ENCODE measurements at regions not wholly inside any gene's neighbourhood (a gene's known extent, or its start where the extent isn't known, plus 50 kb on each side); places are given as distances from the start of the nearest gene placed in this dataset.

GRCh38 chr13:94933936-94934335 lies 221.6 kb upstream of the SOX21 start:
- no peaks in the 10 kb centered on the region for H3K27me3 ChIP-seq (replicated peaks in 2 of 5; ENCODE audit: control insufficient read depth in 4 of 5, insufficient read depth in 5 of 5, low read length in 4 of 5)
- 100% methylated on average over 3 of the region's 4 CpGs for WGBS (ENCODE audit: insufficient coverage)
- H3K9me3 ChIP-seq (ENCODE audit: control extremely low read depth in 1 of 5, control insufficient read depth in 4 of 5, insufficient read depth in 2 of 5, low read depth in 1 of 5, low read length in 4 of 5): peaks cover 0 to 5% (median 0%) of the 10 kb centered on the region in 5 experiments
- H3K27ac ChIP-seq (ENCODE audit: insufficient read depth in 1 of 2, low read depth in 1 of 2, low read length in 2 of 2, poor library complexity in 1 of 2, severe bottlenecking in 2 of 2): no peak overlapping the region
- H3K36me3 ChIP-seq (ENCODE audit: control insufficient read depth in 4 of 4, insufficient read depth in 4 of 4, low read length in 3 of 4): no peaks in the 10 kb centered on the region
- H3K4me3 ChIP-seq (ENCODE audit: control insufficient read depth in 1 of 7, extremely low read depth in 1 of 7, insufficient read depth in 4 of 7, low read depth in 2 of 7, low read length in 6 of 7): no peak overlapping the region
- H3K4me1 ChIP-seq (ENCODE audit: control extremely low read depth in 1 of 4, control insufficient read depth in 4 of 4, insufficient read depth in 4 of 4, low read length in 3 of 4): peaks cover 0 to 4% (median 0%) of the 10 kb centered on the region in 4 experiments
- ChIA-PET CTCF (no interaction called here), POLR2A (no interaction called here)
- DNase-seq: no peak

GRCh38 chr13:94933230-94933751 lies 220.9 kb upstream of the SOX21 start:
- no peak for DNase-seq
- H3K27ac ChIP-seq (ENCODE audit: insufficient read depth in 1 of 2, low read depth in 1 of 2, low read length in 2 of 2, poor library complexity in 1 of 2, severe bottlenecking in 2 of 2): no peak overlapping the region
- CTCF ChIA-PET: no interaction called here
- H3K9me3 ChIP-seq (ENCODE audit: control extremely low read depth in 1 of 5, control insufficient read depth in 4 of 5, insufficient read depth in 2 of 5, low read depth in 1 of 5, low read length in 4 of 5): peaks cover 0 to 5% (median 0%) of the 10 kb centered on the region in 5 experiments
- no peaks in the 10 kb centered on the region for H3K36me3 ChIP-seq (ENCODE audit: control insufficient read depth in 4 of 4, insufficient read depth in 4 of 4, low read length in 3 of 4)
- no peaks in the 10 kb centered on the region for H3K27me3 ChIP-seq (replicated peaks in 2 of 5; ENCODE audit: control insufficient read depth in 4 of 5, insufficient read depth in 5 of 5, low read length in 4 of 5)
- peaks cover 0 to 4% (median 0%) of the 10 kb centered on the region in 4 experiments for H3K4me1 ChIP-seq (ENCODE audit: control extremely low read depth in 1 of 4, control insufficient read depth in 4 of 4, insufficient read depth in 4 of 4, low read length in 3 of 4)
- WGBS (ENCODE audit: insufficient coverage): 57% methylated on average over 2 of the region's 4 CpGs
- no peak overlapping the region for H3K4me3 ChIP-seq (ENCODE audit: control insufficient read depth in 1 of 7, extremely low read depth in 1 of 7, insufficient read depth in 4 of 7, low read depth in 2 of 7, low read length in 6 of 7)
- POLR2A ChIA-PET: no interaction called here

GRCh38 chr13:94928127-94928775 lies 215.9 kb upstream of the SOX21 start:
- no peak for DNase-seq
- 92% methylated on average over 3 of the region's 5 CpGs for WGBS (ENCODE audit: insufficient coverage)
- H3K27ac ChIP-seq (ENCODE audit: insufficient read depth in 1 of 2, low read depth in 1 of 2, low read length in 2 of 2, poor library complexity in 1 of 2, severe bottlenecking in 2 of 2): no peak overlapping the region
- POLR2A ChIA-PET: no interaction called here
- H3K27me3 ChIP-seq (replicated peaks in 2 of 5; ENCODE audit: control insufficient read depth in 4 of 5, insufficient read depth in 5 of 5, low read length in 4 of 5): no peaks in the 10 kb centered on the region
- no peaks in the 10 kb centered on the region for H3K4me1 ChIP-seq (ENCODE audit: control extremely low read depth in 1 of 4, control insufficient read depth in 4 of 4, insufficient read depth in 4 of 4, low read length in 3 of 4)
- H3K36me3 ChIP-seq (ENCODE audit: control insufficient read depth in 4 of 4, insufficient read depth in 4 of 4, low read length in 3 of 4): no peaks in the 10 kb centered on the region
- peaks cover 0 to 2% (median 0%) of the 10 kb centered on the region in 5 experiments for H3K9me3 ChIP-seq (ENCODE audit: control extremely low read depth in 1 of 5, control insufficient read depth in 4 of 5, insufficient read depth in 2 of 5, low read depth in 1 of 5, low read length in 4 of 5)
- CTCF ChIA-PET: interaction anchor here (0.8 kb wide), 1 partner anchor 226 kb away, joined by 3 read pairs; no protein-coding TSS in a partner anchor
- no peak overlapping the region for H3K4me3 ChIP-seq (ENCODE audit: control insufficient read depth in 1 of 7, extremely low read depth in 1 of 7, insufficient read depth in 4 of 7, low read depth in 2 of 7, low read length in 6 of 7)

- ChIA-PET CTCF (no interaction called here), POLR2A (no interaction called here)
- Histone ChIP-seq H3K27me3 (replicated peaks in 2 of 5; ENCODE audit: control insufficient read depth in 4 of 5, insufficient read depth in 5 of 5, low read length in 4 of 5) (peaks cover 0 to 4% (median 0%) of the 10 kb centered on the region in 5 experiments), H3K27ac (ENCODE audit: insufficient read depth in 1 of 2, low read depth in 1 of 2, low read length in 2 of 2, poor library complexity in 1 of 2, severe bottlenecking in 2 of 2) (no peak overlapping the region), H3K4me1 (ENCODE audit: control extremely low read depth in 1 of 4, control insufficient read depth in 4 of 4, insufficient read depth in 4 of 4, low read length in 3 of 4) (no peaks in the 10 kb centered on the region), H3K4me3 (ENCODE audit: control insufficient read depth in 1 of 7, extremely low read depth in 1 of 7, insufficient read depth in 4 of 7, low read depth in 2 of 7, low read length in 6 of 7) (no peak overlapping the region), H3K9me3 (ENCODE audit: control extremely low read depth in 1 of 5, control insufficient read depth in 4 of 5, insufficient read depth in 2 of 5, low read depth in 1 of 5, low read length in 4 of 5) (no peaks in the 10 kb centered on the region), H3K36me3 (ENCODE audit: control insufficient read depth in 4 of 4, insufficient read depth in 4 of 4, low read length in 3 of 4) (no peaks in the 10 kb centered on the region)
- DNase-seq: no peak
- WGBS (ENCODE audit: insufficient coverage): 100% methylated on average over 2 of the region's 3 CpGs
These were observed 212.9 kb upstream of the SOX21 start for GRCh38 chr13:94925263-94925662.

- no peak for DNase-seq
- Histone ChIP-seq H3K27me3 (replicated peaks in 2 of 5; ENCODE audit: control insufficient read depth in 4 of 5, insufficient read depth in 5 of 5, low read length in 4 of 5) (peaks cover 0 to 4% (median 0%) of the 10 kb centered on the region in 5 experiments), H3K4me1 (ENCODE audit: control extremely low read depth in 1 of 4, control insufficient read depth in 4 of 4, insufficient read depth in 4 of 4, low read length in 3 of 4) (no peaks in the 10 kb centered on the region), H3K9me3 (ENCODE audit: control extremely low read depth in 1 of 5, control insufficient read depth in 4 of 5, insufficient read depth in 2 of 5, low read depth in 1 of 5, low read length in 4 of 5) (no peaks in the 10 kb centered on the region), H3K4me3 (ENCODE audit: control insufficient read depth in 1 of 7, extremely low read depth in 1 of 7, insufficient read depth in 4 of 7, low read depth in 2 of 7, low read length in 6 of 7) (no peak overlapping the region), H3K27ac (ENCODE audit: insufficient read depth in 1 of 2, low read depth in 1 of 2, low read length in 2 of 2, poor library complexity in 1 of 2, severe bottlenecking in 2 of 2) (no peak overlapping the region), H3K36me3 (ENCODE audit: control insufficient read depth in 4 of 4, insufficient read depth in 4 of 4, low read length in 3 of 4) (no peaks in the 10 kb centered on the region)
- ChIA-PET CTCF (interaction anchor here (1.5 kb wide), 1 partner anchor 27 kb away, joined by 3 read pairs; no protein-coding TSS in a partner anchor), POLR2A (no interaction called here)
- 81% methylated on average over 3 of the region's 4 CpGs for WGBS (ENCODE audit: insufficient coverage)
These were observed 208.8 kb upstream of the SOX21 start for GRCh38 chr13:94921181-94921580.

GRCh38 chr13:94920578-94920977 lies 208.2 kb upstream of the SOX21 start:
- no peaks in the 10 kb centered on the region for H3K36me3 ChIP-seq (ENCODE audit: control insufficient read depth in 4 of 4, insufficient read depth in 4 of 4, low read length in 3 of 4)
- CTCF ChIA-PET: no interaction called here
- no peaks in the 10 kb centered on the region for H3K9me3 ChIP-seq (ENCODE audit: control extremely low read depth in 1 of 5, control insufficient read depth in 4 of 5, insufficient read depth in 2 of 5, low read depth in 1 of 5, low read length in 4 of 5)
- DNase-seq: no peak
- no CpG with 5 or more reads among the region's 2 CpGs for WGBS (ENCODE audit: insufficient coverage)
- H3K4me1 ChIP-seq (ENCODE audit: control extremely low read depth in 1 of 4, control insufficient read depth in 4 of 4, insufficient read depth in 4 of 4, low read length in 3 of 4): no peaks in the 10 kb centered on the region
- H3K27me3 ChIP-seq (replicated peaks in 2 of 5; ENCODE audit: control insufficient read depth in 4 of 5, insufficient read depth in 5 of 5, low read length in 4 of 5): peaks cover 0 to 4% (median 0%) of the 10 kb centered on the region in 5 experiments
- no peak overlapping the region for H3K27ac ChIP-seq (ENCODE audit: insufficient read depth in 1 of 2, low read depth in 1 of 2, low read length in 2 of 2, poor library complexity in 1 of 2, severe bottlenecking in 2 of 2)
- POLR2A ChIA-PET: no interaction called here
- no peak overlapping the region for H3K4me3 ChIP-seq (ENCODE audit: control insufficient read depth in 1 of 7, extremely low read depth in 1 of 7, insufficient read depth in 4 of 7, low read depth in 2 of 7, low read length in 6 of 7)

- WGBS (ENCODE audit: insufficient coverage): 33% methylated on average over 1 of the region's 2 CpGs
- Histone ChIP-seq H3K4me3 (ENCODE audit: control insufficient read depth in 1 of 7, extremely low read depth in 1 of 7, insufficient read depth in 4 of 7, low read depth in 2 of 7, low read length in 6 of 7) (no peak overlapping the region), H3K4me1 (ENCODE audit: control extremely low read depth in 1 of 4, control insufficient read depth in 4 of 4, insufficient read depth in 4 of 4, low read length in 3 of 4) (no peaks in the 10 kb centered on the region), H3K36me3 (ENCODE audit: control insufficient read depth in 4 of 4, insufficient read depth in 4 of 4, low read length in 3 of 4) (no peaks in the 10 kb centered on the region), H3K9me3 (ENCODE audit: control extremely low read depth in 1 of 5, control insufficient read depth in 4 of 5, insufficient read depth in 2 of 5, low read depth in 1 of 5, low read length in 4 of 5) (peaks cover 0 to 3% (median 0%) of the 10 kb centered on the region in 5 experiments), H3K27ac (ENCODE audit: insufficient read depth in 1 of 2, low read depth in 1 of 2, low read length in 2 of 2, poor library complexity in 1 of 2, severe bottlenecking in 2 of 2) (no peak overlapping the region), H3K27me3 (replicated peaks in 2 of 5; ENCODE audit: control insufficient read depth in 4 of 5, insufficient read depth in 5 of 5, low read length in 4 of 5) (peaks cover 0 to 4% (median 0%) of the 10 kb centered on the region in 5 experiments)
- no peak for DNase-seq
- ChIA-PET CTCF (no interaction called here), POLR2A (interaction anchor here (0.5 kb wide), 1 partner anchor 33 kb away, joined by 3 read pairs; no protein-coding TSS in a partner anchor)
These were observed 205.5 kb upstream of the SOX21 start for GRCh38 chr13:94917824-94918223.
